ACHN (cell line): ENCODE measurements at regions not wholly inside any gene's neighbourhood (a gene's known extent, or its start where the extent isn't known, plus 50 kb on each side); places are given as distances from the start of the nearest gene placed in this dataset.

Experiments used
- DNase-seq: peaks from one replicate; pipeline ENCODE4 v3.0.0-alpha.2; 2015
- in situ Hi-C: cut with HindIII; loops from 2 replicates; pipeline ENCODE4 v1.10.0; 2017; ENCODE audit warnings: low sequenced_read_pairs, low pct_ligation_motif_present, low pct_unique_long_range_greater_than_20kb

DNA sequence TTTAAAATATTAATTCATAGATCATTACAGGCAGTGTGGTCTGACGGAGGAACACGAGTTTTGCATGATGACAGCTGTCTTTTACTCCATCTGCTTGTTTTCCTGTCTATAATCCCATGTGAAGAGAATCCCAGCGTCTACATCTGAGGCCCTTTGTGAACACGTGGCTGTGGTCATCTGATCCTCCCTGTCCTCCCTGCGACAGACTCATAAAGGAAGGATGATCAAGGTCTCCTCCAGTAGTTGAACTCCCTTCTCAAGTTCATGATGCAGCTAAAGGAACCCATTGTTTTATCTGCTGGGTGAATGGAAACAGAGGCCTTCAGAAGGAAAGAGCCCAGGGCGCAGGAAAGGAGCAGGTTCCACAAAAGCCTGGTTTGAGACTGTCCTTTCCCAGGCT is 435.8 kb upstream of the JARID2 start:
- no peak for DNase-seq
- in situ Hi-C loops, result no loop called here

DNA sequence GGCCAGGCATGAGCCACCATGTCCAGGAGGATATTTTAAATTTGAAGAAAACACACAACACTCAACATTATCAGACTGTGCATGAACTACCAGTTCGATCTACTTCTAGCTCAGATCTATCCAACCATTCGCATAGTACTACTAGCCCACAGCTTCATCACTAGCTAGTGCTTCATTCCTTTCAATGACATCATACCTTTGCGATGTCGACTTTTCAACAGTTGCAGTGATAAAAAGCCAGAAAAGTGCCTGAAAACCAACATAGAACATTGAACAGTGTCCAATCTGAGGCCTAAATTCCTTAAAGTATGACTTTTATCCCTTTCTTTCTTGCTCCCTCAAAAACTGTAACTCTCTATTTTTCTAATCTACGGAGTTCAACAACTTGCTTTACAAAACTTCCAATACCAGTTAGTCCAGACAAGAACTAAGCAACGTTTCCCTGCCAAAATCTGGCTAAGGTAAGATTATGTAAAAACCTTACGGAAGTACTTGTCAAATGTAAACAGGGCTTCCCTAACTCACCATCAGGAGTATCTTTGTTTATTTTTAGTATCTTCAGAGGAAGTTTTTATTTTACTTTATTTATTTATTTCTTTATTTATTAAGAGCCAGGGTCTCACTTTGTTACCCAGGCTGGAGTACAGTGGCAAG is 434.0 kb upstream of the JARID2 start:
- in situ Hi-C loops, result no loop called here
- DNase-seq, result no peak

DNA sequence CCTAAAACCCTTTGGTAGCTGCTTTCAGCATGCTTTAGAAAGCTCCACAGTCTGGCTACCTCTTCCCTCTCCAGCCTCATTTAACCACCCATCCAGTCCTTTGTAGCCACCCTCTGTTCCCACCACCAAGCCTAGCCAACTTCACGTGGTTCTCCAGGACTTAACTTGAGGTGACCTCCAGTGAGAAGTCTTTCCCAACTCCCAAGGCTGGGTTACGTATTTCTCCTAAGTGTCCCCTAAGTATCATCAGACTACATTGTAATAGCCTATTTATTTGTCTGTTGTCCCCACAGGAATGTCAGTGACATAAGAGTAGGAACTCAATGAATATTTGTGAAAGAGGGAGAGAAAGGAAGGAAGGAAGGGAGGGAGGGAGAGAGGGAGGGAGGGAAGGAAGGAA is 431.9 kb upstream of the JARID2 start:
- DNase-seq, result no peak
- in situ Hi-C loops, result no loop called here

DNA sequence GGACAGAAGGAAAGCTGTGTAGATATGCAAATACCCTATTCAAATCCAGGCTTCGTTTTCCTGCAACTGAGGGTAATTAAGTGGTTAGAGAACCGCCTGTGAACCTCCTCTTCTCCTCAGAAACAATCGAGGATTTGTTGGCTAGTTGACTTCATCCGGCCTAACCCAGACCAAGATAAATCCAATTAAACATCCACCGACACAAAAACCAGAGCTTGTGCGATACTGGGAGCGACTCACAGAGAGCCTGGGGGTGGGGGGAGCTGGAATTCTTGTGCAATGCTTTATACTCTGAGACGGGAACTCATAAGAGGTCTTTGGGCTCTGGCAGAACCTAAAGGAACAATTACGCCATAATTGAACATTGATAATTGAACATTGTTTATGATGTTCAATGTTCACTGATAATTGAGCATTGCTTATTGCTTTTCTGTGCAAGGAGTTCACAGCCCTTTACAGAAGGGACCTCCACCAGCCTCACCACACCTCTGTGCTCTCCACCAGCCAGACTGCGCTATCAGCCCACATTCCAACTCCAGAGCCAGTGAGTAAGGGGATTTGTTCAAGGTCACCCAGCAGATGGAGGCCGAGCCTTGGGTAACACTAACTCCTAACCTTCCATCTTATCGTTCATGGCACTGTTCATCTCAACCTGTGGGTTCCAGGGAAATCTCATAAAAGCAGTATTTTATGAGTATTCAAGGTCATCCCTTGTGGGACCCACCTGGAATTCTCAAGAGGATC is 429.6 kb upstream of the JARID2 start:
- in situ Hi-C loops, result no loop called here
- no peak for DNase-seq

DNA sequence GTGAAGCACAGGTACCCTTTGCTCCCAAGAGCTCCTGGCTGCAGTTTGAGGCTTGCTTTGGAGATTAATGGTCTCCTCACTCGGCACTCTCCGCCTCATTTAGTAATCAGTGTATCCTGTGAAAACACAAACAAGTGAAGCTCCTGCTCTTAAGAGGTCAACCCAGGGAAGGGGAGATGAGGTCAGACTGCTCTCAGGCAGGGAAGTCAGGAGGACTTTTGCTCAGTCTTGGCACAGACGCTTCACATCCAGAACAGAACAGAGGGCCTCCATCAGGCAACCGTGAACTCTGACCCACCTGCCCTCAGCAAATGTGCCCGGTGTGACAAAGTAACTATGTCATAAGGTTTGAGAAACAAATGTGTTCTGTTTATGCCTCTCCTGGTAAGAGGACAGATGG is 428.8 kb upstream of the JARID2 start:
- in situ Hi-C loops, result no loop called here
- DNase-seq, result no peak

DNA sequence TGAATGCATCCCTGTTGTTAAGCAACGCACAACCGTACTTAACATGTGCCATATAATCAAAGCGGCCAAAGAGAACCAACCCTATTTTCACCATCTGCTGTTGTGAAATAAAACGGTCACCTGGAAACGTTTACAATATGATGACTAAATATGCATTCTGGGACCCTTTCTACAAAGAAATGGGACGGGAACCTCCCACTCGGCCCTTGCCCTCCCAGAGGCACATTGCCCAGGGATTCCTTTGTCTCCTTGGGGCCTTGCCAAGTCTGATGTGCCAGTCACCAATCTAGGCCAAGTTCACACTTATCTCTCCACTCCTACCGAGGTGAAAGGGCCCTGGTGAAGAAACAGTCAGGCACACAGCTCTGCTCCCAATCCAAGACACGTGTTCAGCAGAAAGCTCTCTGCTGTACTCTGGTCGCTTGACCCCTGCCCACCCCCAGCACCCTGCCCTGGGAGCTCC is 427.4 kb upstream of the JARID2 start:
- no peak for DNase-seq
- in situ Hi-C loops, result no loop called here

DNA sequence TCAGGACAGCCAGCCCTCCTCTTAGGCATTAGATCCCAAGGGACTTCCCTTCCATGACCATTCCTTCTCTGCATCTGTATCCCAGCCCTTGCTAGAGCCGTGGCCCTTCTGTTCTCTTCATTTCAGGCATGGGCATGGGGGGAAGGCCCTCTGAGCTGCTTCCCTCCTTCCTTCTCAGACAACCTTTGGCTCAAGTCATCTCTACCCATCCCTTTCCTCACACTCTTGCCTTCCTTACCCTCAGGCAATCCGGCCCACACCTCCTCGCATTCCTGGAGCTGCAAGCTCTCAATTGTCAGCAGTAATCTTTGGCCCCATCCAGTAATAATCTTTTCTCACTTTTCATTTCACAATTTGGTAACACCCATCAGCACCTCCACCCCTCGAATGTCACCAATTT is 426.9 kb upstream of the JARID2 start:
- in situ Hi-C loops, result no loop called here
- DNase-seq, result no peak

DNA sequence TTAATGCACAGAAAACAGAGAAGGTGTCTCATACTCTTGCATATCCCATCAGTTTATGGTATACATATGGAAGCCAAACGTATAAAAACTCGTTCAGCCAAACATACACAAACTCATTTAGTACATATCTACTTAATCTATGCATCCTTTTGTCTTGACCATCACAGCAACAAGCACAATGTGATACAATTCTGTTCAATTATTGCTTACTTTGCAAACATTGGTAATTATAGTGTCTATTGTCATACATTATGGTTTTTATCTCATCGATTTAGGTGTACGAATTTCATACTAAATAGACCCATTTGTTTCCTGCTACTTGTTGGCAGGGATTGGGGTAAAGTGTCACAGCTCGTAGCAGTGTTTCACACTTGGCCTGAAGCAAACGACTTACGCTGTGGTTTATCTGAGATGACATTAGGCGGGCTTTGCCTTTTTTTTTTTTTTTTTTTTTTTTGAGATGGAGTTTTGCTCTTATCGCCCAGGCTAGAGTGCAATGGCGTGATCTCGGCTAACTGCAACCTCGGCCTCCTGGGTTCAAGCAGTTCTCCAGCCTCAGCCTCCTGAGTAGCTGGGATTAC is 425.9 kb upstream of the JARID2 start:
- in situ Hi-C loops, result no loop called here
- DNase-seq, result no peak

DNA sequence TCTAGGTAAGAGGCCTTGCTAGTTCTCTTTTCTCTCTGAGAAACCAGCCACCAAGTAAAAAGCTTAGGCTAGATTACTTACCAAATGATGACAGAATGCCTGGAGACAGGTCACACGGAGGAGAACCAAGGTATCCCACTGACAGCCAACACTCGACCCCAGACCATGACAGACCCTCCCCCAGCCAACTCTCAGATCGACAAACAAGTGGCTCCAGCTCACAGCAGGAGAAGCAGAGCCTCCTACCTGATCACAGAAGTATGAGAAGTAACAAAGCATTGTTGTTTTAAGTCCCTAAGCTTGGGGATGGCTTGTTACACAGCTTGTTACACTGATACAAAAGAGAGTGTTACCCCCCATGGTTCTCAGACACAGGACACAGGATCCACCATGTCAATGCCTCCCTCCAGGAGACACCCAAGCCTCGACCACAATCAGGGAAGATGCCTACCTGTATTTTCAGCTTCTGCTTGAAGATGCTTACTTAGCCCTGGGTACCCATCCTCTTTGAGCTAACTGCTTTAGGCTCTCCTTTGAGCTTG is 423.8 kb upstream of the JARID2 start:
- no peak for DNase-seq
- in situ Hi-C loops, result no loop called here

DNA sequence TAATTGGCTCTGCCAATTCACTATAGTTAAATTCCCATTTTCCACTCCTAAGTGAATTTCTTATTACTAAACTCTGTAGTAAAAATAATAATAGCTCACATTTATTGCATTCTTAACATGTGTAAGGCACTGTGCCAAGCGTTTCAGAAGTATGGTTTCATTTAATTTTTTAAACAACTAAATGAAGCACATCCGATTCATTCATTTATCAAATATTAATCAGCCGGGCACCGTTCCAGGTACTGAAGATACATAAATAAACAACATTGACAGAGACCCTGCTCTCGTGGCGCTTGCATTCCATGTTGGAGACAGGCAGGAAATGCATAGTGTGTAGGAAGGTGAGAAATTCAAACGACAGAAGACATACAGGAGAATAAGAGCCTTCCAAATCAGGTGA is 423.2 kb upstream of the JARID2 start:
- DNase-seq, result no peak
- in situ Hi-C loops, result no loop called here

DNA sequence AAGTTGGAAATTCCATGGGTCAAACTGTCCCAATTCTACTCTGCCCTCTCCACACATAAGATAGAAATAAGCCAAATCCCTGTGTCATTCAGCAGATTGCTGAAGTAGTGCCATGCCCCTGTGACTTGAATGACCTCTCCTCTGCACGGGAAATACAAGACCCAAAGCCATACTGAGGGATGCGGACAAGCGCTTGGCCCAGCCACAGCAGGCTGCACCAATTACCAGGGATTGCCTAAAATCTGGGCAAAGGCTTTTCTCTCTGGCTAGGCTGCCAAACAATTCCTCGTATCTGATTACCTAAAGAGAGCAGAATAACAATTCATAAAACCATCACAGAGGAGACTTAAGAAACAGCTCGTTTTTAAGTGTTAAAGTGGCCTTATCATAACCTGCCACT is 421.8 kb upstream of the JARID2 start:
- DNase-seq, result no peak
- in situ Hi-C loops, result no loop called here

DNA sequence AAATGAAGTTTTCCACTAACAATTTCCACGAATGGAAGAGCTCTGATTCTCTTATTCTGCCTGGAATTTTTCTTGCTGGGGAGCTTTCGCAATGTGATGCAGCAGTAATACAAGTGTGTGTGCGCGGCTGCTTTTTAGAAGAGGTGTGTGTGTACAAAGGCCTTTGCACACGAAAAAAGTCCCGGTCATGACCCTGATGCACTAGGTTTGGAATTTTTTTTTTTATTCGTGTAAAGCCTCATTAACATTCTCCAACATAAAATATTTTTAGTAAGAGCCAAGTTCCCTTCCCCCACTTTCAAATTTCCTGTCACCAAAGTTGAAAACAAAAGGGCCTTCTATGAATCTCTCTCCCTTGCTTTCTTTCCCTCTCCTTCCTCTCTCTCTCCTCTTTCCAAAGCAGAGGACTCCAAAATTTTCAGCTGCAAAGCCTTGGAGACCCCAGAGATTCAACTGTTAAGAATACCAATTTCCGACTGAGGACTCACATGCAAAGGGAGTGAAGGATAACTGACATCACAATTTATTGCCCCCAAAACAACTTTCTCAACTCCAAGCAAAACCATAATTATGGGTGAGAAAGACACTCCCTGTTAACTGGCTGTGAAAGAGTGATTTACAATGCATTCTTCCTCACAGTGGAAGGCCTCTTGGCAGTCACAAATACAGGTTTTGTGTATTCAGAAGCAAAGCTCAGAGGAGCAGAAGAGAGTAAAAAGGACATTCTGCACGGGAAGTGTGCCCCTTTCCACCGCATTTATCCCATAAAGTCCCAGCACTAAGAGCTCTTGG is 421.2 kb upstream of the JARID2 start:
- DNase-seq, result no peak
- in situ Hi-C loops, result no loop called here

DNA sequence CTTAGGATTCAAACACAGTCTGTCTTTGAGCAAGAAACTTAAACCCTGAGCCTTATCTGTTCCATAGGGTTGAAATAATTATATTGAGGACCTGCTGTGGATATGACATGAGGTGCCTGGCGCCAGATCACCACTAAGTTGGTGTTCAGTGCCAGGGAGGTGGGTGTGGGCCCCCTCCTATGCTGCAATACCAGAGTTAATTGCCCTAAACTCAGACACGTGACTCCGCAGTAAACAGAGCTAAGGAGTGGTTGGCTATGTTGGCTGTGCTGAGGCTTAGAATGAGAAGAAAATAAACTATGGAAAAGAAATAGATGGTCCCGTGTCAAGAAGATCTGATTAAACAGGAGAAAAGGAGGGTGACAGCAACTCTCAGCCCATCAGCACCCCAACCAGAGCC is 419.4 kb upstream of the JARID2 start:
- in situ Hi-C loops, result no loop called here

DNA sequence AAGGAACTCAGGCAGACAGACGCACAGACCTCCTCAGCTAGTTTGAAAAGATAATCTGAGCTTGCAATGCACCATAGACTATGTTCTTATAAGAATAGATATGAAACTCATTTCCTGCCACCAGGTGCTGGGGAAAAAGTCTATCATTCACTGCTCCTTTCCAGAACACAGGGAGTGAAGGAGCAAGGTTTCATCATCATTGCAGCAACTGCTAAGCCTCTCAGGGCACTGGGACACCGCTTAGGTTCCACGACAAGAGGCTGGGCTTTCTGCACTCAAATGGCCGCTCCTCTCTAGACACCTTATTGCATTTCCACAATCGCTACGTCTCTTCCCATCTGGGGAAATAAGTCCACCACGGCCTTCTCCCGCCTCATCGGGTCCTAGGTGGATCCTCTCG is 418.5 kb upstream of the JARID2 start:
- in situ Hi-C loops, result no loop called here
- no peak for DNase-seq

More for the DNA sequence above, 419.4 kb upstream of the JARID2 start:
- DNase-seq, result no peak

DNA sequence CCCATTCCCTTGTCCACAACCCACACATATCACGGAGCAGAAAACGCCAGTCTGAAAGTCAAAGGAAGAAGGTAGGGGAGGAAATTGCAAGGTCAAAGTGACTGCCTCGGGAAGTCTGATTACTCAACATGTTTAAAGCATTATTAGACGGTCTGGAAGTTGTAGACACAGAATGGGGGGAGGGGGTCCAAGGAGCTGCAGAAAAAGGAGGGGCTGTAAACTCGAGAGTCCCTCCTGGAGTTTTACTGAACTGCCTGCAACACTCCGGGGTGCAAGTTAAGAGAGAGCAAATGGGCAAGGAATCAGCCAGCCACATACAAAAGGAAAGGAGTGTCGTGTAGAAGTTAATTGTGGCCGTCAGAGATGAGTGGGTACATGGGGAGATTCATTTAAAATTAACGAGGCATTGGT is 417.7 kb upstream of the JARID2 start:
- in situ Hi-C loops, result no loop called here
- no peak for DNase-seq

DNA sequence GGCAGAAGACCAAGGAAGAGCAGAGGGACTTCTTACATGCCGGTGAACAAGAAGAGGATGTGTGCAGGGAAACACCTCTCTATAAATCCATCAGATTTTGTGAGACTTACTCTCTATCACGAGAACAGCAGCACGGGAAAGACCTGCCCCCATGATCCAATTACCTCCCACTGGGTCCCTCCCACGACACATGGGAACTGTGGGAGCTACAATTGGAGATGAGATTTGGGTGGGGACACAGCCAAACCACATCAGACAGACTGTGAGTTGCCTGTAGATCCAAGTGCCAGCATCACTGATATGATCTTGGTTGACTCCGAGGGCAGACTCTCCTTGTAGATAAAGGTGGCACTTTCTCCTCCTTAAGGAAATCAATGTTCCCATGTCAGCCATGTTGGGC is 414.8 kb upstream of the JARID2 start:
- DNase-seq, result no peak
- in situ Hi-C loops, result no loop called here

DNA sequence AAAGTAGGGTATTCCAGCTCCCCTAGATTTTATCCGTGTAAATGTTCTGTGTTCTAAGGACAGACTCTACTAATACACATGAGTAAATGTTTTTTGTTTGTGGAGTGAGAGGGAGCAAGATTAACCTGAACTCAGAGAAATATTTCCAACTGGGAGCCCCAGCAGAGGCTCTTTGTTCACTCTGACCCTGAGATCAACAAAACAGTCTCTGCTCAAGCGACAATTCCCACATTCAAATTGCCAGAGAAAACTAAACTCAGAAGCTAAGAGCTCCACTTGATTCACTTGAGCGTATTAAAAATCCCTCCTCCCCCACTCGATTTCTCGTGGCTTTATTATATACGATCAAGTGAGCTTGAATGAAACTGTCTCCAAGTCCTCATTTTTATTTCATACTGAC is 413.9 kb upstream of the JARID2 start:
- no peak for DNase-seq
- in situ Hi-C loops, result no loop called here

DNA sequence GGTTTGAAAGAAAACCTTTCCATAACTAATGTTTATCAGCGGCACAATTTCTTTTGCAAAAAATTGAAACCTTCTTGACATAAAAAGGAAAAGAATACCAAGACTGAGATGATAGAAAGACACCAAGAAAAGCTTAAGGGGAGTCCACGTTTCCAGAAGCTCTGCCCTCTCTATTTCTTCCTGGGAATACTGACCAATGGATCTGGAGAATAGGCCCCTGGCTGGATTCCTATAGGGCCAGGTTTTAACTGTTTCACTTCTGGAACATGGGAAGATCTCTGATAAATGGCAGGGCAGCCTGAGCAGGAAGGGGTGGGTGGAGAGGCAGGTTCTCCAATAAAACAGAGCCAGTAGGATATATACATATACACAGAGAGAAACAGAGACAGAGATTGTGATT is 413.4 kb upstream of the JARID2 start:
- DNase-seq, result no peak
- in situ Hi-C loops, result no loop called here
